ENCODE measurements at regions not wholly inside any gene's neighbourhood (a gene's known extent, or its start where the extent isn't known, plus 50 kb on each side); places are given as distances from the start of the nearest gene placed in this dataset.

GRCh38 chr9:29348999-29349398 is 1775.7 kb upstream of the C9orf72 start:
- peaks cover 3 to 12% of the 10 kb centered on the region in 2 donors for H3K9me3 Mint-ChIP-seq

GRCh38 chr9:29389421-29389820 is 1816.1 kb upstream of the C9orf72 start:
- peaks cover 2 to 5% of the 10 kb centered on the region in 2 donors for H3K9me3 Mint-ChIP-seq
- Histone ChIP-seq H3K9me3 (ENCODE audit: control insufficient read depth, insufficient read depth, low read length) (peaks cover 1% of the 10 kb centered on the region), H3K4me1 (ENCODE audit: control insufficient read depth, insufficient read depth, low read length) (no peaks in the 10 kb centered on the region), H3K4me3 (ENCODE audit: low read length) (no peak overlapping the region), H3K27me3 (ENCODE audit: control insufficient read depth, insufficient read depth, low read length) (no peaks in the 10 kb centered on the region), H3K36me3 (ENCODE audit: control insufficient read depth, insufficient read depth, low read length) (no peaks in the 10 kb centered on the region), H3K27ac (ENCODE audit: low read length) (no peak overlapping the region)
- WGBS (ENCODE audit: insufficient coverage) = 73% methylated on average over 1 of the region's 1 CpG
- H3K36me3 Mint-ChIP-seq = peaks cover 3% of the 10 kb centered on the region
- DNase-seq (no peak), ATAC-seq (no peak)
- intact Hi-C loops (cut with micrococcal nuclease) = no loop called here
- H3K4me3 Mint-ChIP-seq = no peak overlapping the region
- no peaks in the 10 kb centered on the region for H3K4me1 Mint-ChIP-seq
- H3K27ac Mint-ChIP-seq = no peak overlapping the region
- no peaks in the 10 kb centered on the region for H3K27me3 Mint-ChIP-seq (ENCODE audit: low read depth in 2 of 2)
- TF ChIP-seq CTCF (IDR thresholded peaks at IDR 0.05) = no peak

More at GRCh38 chr9:29348999-29349398, 1775.7 kb upstream of the C9orf72 start:
- no peak overlapping the region for H3K4me3 ChIP-seq (ENCODE audit: low read length)
- H3K36me3 Mint-ChIP-seq = peaks cover 19% of the 10 kb centered on the region
- no peaks in the 10 kb centered on the region for H3K36me3 ChIP-seq (ENCODE audit: control insufficient read depth, insufficient read depth, low read length)
- H3K4me1 Mint-ChIP-seq = no peaks in the 10 kb centered on the region
- no peak for TF ChIP-seq CTCF (IDR thresholded peaks at IDR 0.05)
- ATAC-seq (no peak), DNase-seq (no peak)
- no peak overlapping the region for H3K27ac Mint-ChIP-seq
- H3K4me1 ChIP-seq (ENCODE audit: control insufficient read depth, insufficient read depth, low read length) = no peaks in the 10 kb centered on the region
- H3K4me3 Mint-ChIP-seq = no peak overlapping the region
- no peak overlapping the region for H3K27ac ChIP-seq (ENCODE audit: low read length)
- intact Hi-C loops (cut with micrococcal nuclease) = no loop called here
- no peaks in the 10 kb centered on the region for H3K27me3 ChIP-seq (ENCODE audit: control insufficient read depth, insufficient read depth, low read length)
- H3K27me3 Mint-ChIP-seq (ENCODE audit: low read depth in 2 of 2) = no peaks in the 10 kb centered on the region
- WGBS (ENCODE audit: insufficient coverage) = 100% methylated on average over 1 of the region's 1 CpG
- H3K9me3 ChIP-seq (ENCODE audit: control insufficient read depth, insufficient read depth, low read length) = no peaks in the 10 kb centered on the region

GRCh38 chr9:29390859-29391258 is 1817.6 kb upstream of the C9orf72 start:
- no peak for TF ChIP-seq CTCF (IDR thresholded peaks at IDR 0.05)
- H3K27ac ChIP-seq (ENCODE audit: low read length) = no peak overlapping the region
- WGBS (ENCODE audit: insufficient coverage) = no CpG with 5 or more reads among the region's 1 CpG
- H3K4me3 ChIP-seq (ENCODE audit: low read length) = no peak overlapping the region
- H3K27me3 Mint-ChIP-seq (ENCODE audit: low read depth in 2 of 2) = no peaks in the 10 kb centered on the region
- no peaks in the 10 kb centered on the region for H3K4me1 Mint-ChIP-seq
- H3K27ac Mint-ChIP-seq = no peak overlapping the region
- no peak for DNase-seq
- peaks cover 0 to 6% of the 10 kb centered on the region in 2 donors for H3K9me3 Mint-ChIP-seq
- no peaks in the 10 kb centered on the region for H3K36me3 ChIP-seq (ENCODE audit: control insufficient read depth, insufficient read depth, low read length)
- ATAC-seq = no peak
- no peaks in the 10 kb centered on the region for H3K36me3 Mint-ChIP-seq
- intact Hi-C loops (cut with micrococcal nuclease) = no loop called here
- no peaks in the 10 kb centered on the region for H3K27me3 ChIP-seq (ENCODE audit: control insufficient read depth, insufficient read depth, low read length)
- H3K4me3 Mint-ChIP-seq = no peak overlapping the region
- no peaks in the 10 kb centered on the region for H3K9me3 ChIP-seq (ENCODE audit: control insufficient read depth, insufficient read depth, low read length)
- no peaks in the 10 kb centered on the region for H3K4me1 ChIP-seq (ENCODE audit: control insufficient read depth, insufficient read depth, low read length)

GRCh38 chr9:29393064-29393463 is 1819.8 kb upstream of the C9orf72 start:
- Histone ChIP-seq H3K27me3 (ENCODE audit: control insufficient read depth, insufficient read depth, low read length) (no peaks in the 10 kb centered on the region), H3K9me3 (ENCODE audit: control insufficient read depth, insufficient read depth, low read length) (no peaks in the 10 kb centered on the region), H3K27ac (ENCODE audit: low read length) (no peak overlapping the region), H3K36me3 (ENCODE audit: control insufficient read depth, insufficient read depth, low read length) (no peaks in the 10 kb centered on the region), H3K4me3 (ENCODE audit: low read length) (no peak overlapping the region), H3K4me1 (ENCODE audit: control insufficient read depth, insufficient read depth, low read length) (no peaks in the 10 kb centered on the region)
- no peak for ATAC-seq
- no peak for TF ChIP-seq CTCF (IDR thresholded peaks at IDR 0.05)
- WGBS (ENCODE audit: insufficient coverage) = 28% methylated on average over 2 of the region's 2 CpGs
- Mint-ChIP-seq H3K27me3 (ENCODE audit: low read depth in 2 of 2) (no peaks in the 10 kb centered on the region), H3K9me3 (peaks cover 0 to 3% of the 10 kb centered on the region in 2 donors), H3K4me3 (no peak overlapping the region), H3K27ac (no peak overlapping the region), H3K36me3 (no peaks in the 10 kb centered on the region), H3K4me1 (no peaks in the 10 kb centered on the region)
- intact Hi-C loops (cut with micrococcal nuclease) = no loop called here
- DNase-seq = no peak
